HepG2 (cell line): ENCODE measurements at regions not wholly inside any gene's neighbourhood (a gene's known extent, or its start where the extent isn't known, plus 50 kb on each side); places are given as distances from the start of the nearest gene placed in this dataset.

Experiments
- MYNN ChIP-seq: sonication (generic); formaldehyde crosslinking; IDR thresholded peaks from 2 replicates; pipeline ENCODE4 v1.4.0; 2020; ENCODE audit warnings: mild to moderate bottlenecking, low read depth, missing genetic modification reagents
- TCF7L2 ChIP-seq: IDR thresholded peaks from 2 replicates; pipeline ENCODE4 v1.6.1; 2011; ENCODE audit warnings: mild to moderate bottlenecking, low read depth, low read length, moderate library complexity
- ZSCAN20 ChIP-seq: sonication (generic); formaldehyde crosslinking; IDR thresholded peaks from 2 replicates; pipeline ENCODE4 v1.4.0; 2020; ENCODE audit warnings: missing genetic modification reagents, mild to moderate bottlenecking, borderline replicate concordance

DNA sequence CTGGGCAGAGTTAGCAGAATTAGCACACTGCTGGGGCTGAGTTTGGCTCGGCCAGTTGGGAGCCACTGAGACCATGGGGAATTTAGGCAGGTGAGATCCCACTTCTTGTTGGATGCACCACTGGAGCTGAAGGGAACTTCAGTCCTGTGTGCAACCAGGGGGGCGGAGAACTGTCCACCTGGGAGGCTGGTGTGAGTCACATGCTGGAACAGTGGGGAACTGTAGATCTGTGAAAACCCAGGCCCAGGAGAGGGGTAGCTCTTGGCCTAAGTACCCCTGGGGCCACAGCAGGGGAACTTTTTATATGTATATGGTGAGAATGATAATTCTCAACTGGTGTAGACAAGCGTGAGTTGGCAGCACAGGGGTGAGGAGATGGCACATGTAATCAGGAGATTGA is 237.5 kb upstream of the KIF2A start:
- TF ChIP-seq ZSCAN20 (CRISPR knock-in tag) (no peak), TCF7L2 (no peak), MYNN (CRISPR knock-in tag) (no peak)
